Stomach (tissue), 4 donors: ENCODE measurements at regions not wholly inside any gene's neighbourhood (a gene's known extent, or its start where the extent isn't known, plus 50 kb on each side); places are given as distances from the start of the nearest gene placed in this dataset.

Source experiments
- POLR2A ChIP-seq, 4 donors: fragments of 450-650 bp; IDR thresholded peaks; one replicate each; pipeline ENCODE4 v1.6.1; 2016; ENCODE audit warnings: antibody characterized with exemption in 4 of 4, control low read depth in 2 of 4, mild to moderate bottlenecking in 1 of 4, moderate library complexity in 1 of 4
- TF ChIP-seq, protein P1 (sequence below), 7 experiments: fragments of 450-650 bp in 4 of 7; fragments of 200-600 bp in 3 of 7; sonication (generic) in 3 of 7; IDR thresholded peaks; one replicate each; pipeline ENCODE4 v1.5.1; 2016 to 2019; ENCODE audit warnings: antibody characterized with exemption in 7 of 7, control low read depth in 2 of 7, mild to moderate bottlenecking in 1 of 7

DNA sequence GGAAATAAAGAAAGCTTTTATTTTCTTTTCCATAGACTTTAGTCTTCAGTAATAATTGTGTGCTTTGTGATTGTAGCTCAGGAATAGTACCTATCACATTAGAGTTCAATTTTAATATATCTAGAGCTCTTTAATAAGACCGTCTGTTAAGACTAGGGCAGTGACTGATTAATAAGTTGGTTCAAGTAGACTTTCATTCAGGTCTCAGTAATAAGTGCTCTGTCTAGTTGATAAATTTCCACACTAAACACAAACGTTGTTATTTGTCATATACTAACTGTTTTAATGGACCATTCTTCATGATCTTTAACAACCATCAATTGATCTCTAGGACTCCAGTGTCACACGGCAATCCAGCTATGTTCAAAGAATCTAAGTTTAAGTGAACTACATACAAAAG lies 474.5 kb upstream of the ADGRL2 start:
- no peak for TF ChIP-seq POLR2A (IDR thresholded peaks at IDR 0.05)
- TF ChIP-seq, protein P1, sequence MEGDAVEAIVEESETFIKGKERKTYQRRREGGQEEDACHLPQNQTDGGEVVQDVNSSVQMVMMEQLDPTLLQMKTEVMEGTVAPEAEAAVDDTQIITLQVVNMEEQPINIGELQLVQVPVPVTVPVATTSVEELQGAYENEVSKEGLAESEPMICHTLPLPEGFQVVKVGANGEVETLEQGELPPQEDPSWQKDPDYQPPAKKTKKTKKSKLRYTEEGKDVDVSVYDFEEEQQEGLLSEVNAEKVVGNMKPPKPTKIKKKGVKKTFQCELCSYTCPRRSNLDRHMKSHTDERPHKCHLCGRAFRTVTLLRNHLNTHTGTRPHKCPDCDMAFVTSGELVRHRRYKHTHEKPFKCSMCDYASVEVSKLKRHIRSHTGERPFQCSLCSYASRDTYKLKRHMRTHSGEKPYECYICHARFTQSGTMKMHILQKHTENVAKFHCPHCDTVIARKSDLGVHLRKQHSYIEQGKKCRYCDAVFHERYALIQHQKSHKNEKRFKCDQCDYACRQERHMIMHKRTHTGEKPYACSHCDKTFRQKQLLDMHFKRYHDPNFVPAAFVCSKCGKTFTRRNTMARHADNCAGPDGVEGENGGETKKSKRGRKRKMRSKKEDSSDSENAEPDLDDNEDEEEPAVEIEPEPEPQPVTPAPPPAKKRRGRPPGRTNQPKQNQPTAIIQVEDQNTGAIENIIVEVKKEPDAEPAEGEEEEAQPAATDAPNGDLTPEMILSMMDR (IDR thresholded peaks at IDR 0.05): no peak
